ENCODE measurements at regions not wholly inside any gene's neighbourhood (a gene's known extent, or its start where the extent isn't known, plus 50 kb on each side); places are given as distances from the start of the nearest gene placed in this dataset.
A peak's percentile ranks its signal among the peaks of the same experiment; 100 is the strongest.
"Not testable (repeated sequence)": the region's sequence is repeated elsewhere in the genome, so short reads cannot be mapped to it uniquely, and the experiment has no call there.

GRCh38 chr10:65340340-65340739, 1585.5 kb upstream of the LRRTM3 start:
- no peak for DNase-seq (ENCODE audit: low read depth, low spot score)

GRCh38 chr10:65341323-65341925, 1584.4 kb upstream of the LRRTM3 start:
- DNase-seq (ENCODE audit: low read depth, low spot score), result no peak

- DNase-seq (ENCODE audit: low read depth, low spot score), result no peak
Observed at GRCh38 chr10:65342245-65342644, 1583.6 kb upstream of the LRRTM3 start.

- no peak for DNase-seq (ENCODE audit: low read depth, low spot score)
Observed at GRCh38 chr10:65346466-65346865, 1579.4 kb upstream of the LRRTM3 start.

- DNase-seq (ENCODE audit: low read depth, low spot score), result peak; percentile 38
Observed at GRCh38 chr10:65348637-65349036, 1577.2 kb upstream of the LRRTM3 start.

GRCh38 chr10:65350611-65351010, 1575.2 kb upstream of the LRRTM3 start:
- no peak for DNase-seq (ENCODE audit: low read depth, low spot score)

GRCh38 chr10:65355141-65355680, 1570.6 kb upstream of the LRRTM3 start:
- DNase-seq (ENCODE audit: low read depth, low spot score), result no peak

- DNase-seq (ENCODE audit: low read depth, low spot score), result no peak
Observed at GRCh38 chr10:65358565-65358964, 1567.3 kb upstream of the LRRTM3 start.

- DNase-seq (ENCODE audit: low read depth, low spot score), result no peak
Observed at GRCh38 chr10:65360497-65360896, 1565.3 kb upstream of the LRRTM3 start.

- DNase-seq (ENCODE audit: low read depth, low spot score), result no peak
Observed at GRCh38 chr10:65365878-65366277, 1560.0 kb upstream of the LRRTM3 start.

- no peak for DNase-seq (ENCODE audit: low read depth, low spot score)
Observed at GRCh38 chr10:65367706-65368105, 1558.1 kb upstream of the LRRTM3 start.

GRCh38 chr10:65375528-65375927, 1550.3 kb upstream of the LRRTM3 start:
- no peak for DNase-seq (ENCODE audit: low read depth, low spot score)

GRCh38 chr10:65377687-65378086, 1548.1 kb upstream of the LRRTM3 start:
- peak; percentile 25 for DNase-seq (ENCODE audit: low read depth, low spot score)

- DNase-seq (ENCODE audit: low read depth, low spot score), result no peak
Observed at GRCh38 chr10:65394502-65395297, 1531.1 kb upstream of the LRRTM3 start.

- DNase-seq (ENCODE audit: low read depth, low spot score), result no peak
Observed at GRCh38 chr10:65395631-65396030, 1530.2 kb upstream of the LRRTM3 start.

- no peak for DNase-seq (ENCODE audit: low read depth, low spot score)
Observed at GRCh38 chr10:65396997-65397396, 1528.8 kb upstream of the LRRTM3 start.

- no peak for DNase-seq (ENCODE audit: low read depth, low spot score)
Observed at GRCh38 chr10:65408401-65408800, 1517.4 kb upstream of the LRRTM3 start.

- no peak for DNase-seq (ENCODE audit: low read depth, low spot score)
Observed at GRCh38 chr10:65413001-65413400, 1512.8 kb upstream of the LRRTM3 start.

- DNase-seq (ENCODE audit: low read depth, low spot score), result no peak
Observed at GRCh38 chr10:65415318-65415717, 1510.5 kb upstream of the LRRTM3 start.

- DNase-seq (ENCODE audit: low read depth, low spot score), result no peak
Observed at GRCh38 chr10:65416094-65416493, 1509.7 kb upstream of the LRRTM3 start.

GRCh38 chr10:65419629-65420028, 1506.2 kb upstream of the LRRTM3 start:
- no peak for DNase-seq (ENCODE audit: low read depth, low spot score)

- no peak for DNase-seq (ENCODE audit: low read depth, low spot score)
Observed at GRCh38 chr10:65423043-65423442, 1502.8 kb upstream of the LRRTM3 start.

GRCh38 chr10:65429381-65429780, 1496.5 kb upstream of the LRRTM3 start:
- not testable (repeated sequence) for DNase-seq (ENCODE audit: low read depth, low spot score)

All from iPS DF 19.7 (cell line).